IPS DF 6.9 (cell line): ENCODE measurements at regions not wholly inside any gene's neighbourhood (a gene's known extent, or its start where the extent isn't known, plus 50 kb on each side); places are given as distances from the start of the nearest gene placed in this dataset.
"Not testable (repeated sequence)": the region's sequence is repeated elsewhere in the genome, so short reads cannot be mapped to it uniquely, and the experiment has no call there.

Experiments used
- DNase-seq: peaks from one replicate; pipeline ENCODE4 v3.0.0-alpha.2; 2013; ENCODE audit warnings: low read depth, low spot score
- H3K27ac ChIP-seq: one replicate; pipeline ENCODE4 v1.5.1; 2013; ENCODE audit warnings: low read length, control low read depth
- H3K27me3 ChIP-seq: 2 replicates; pipeline ENCODE4 v1.6.1; 2013; ENCODE audit warnings: mild to moderate bottlenecking, low read length; ENCODE audit not compliant: control insufficient read depth, insufficient read depth
- H3K36me3 ChIP-seq: 2 replicates; pipeline ENCODE4 v1.6.1; 2013; ENCODE audit warnings: low read length; ENCODE audit not compliant: control insufficient read depth, insufficient read depth
- H3K4me1 ChIP-seq: 2 replicates; pipeline ENCODE4 v1.6.1; 2013; ENCODE audit warnings: low read length; ENCODE audit not compliant: control insufficient read depth, insufficient read depth
- H3K4me3 ChIP-seq: 2 replicates; pipeline ENCODE4 v1.5.1; 2013; ENCODE audit warnings: mild to moderate bottlenecking, low read length
- H3K9me3 ChIP-seq: 2 replicates; pipeline ENCODE4 v1.6.1; 2013; ENCODE audit warnings: low read length, inconsistent platforms; ENCODE audit not compliant: control insufficient read depth, insufficient read depth
- WGBS: extraction: QIAGEN DNeasy Blood & Tissue Kit; methylation state at CpG from one replicate; pipeline ENCODE4 v1.1.7; 2013; ENCODE audit warnings: mixed read lengths, missing lambda C conversion rate; ENCODE audit not compliant: insufficient read length, insufficient coverage; 5-methylcytosine and 5-hydroxymethylcytosine counted together

GRCh38 chr11:44437122-44437521 lies 127.2 kb upstream of the ALX4 start:
- Histone ChIP-seq H3K9me3 (no peaks in the 10 kb centered on the region), H3K4me3 (no peak overlapping the region), H3K27me3 (no peaks in the 10 kb centered on the region), H3K4me1 (no peaks in the 10 kb centered on the region), H3K27ac (no peak overlapping the region), H3K36me3 (no peaks in the 10 kb centered on the region)
- DNase-seq = no peak
- no CpG with 5 or more reads among the region's 1 CpG for WGBS

GRCh38 chr11:44442893-44443673 lies 122.4 kb upstream of the CD82 start:
- H3K27me3 ChIP-seq, H3K4me3 ChIP-seq, H3K27ac ChIP-seq, DNase-seq, H3K4me1 ChIP-seq, H3K9me3 ChIP-seq, H3K36me3 ChIP-seq: not testable (repeated sequence)
- no CpG with 5 or more reads among the region's 4 CpGs for WGBS

- no peak for DNase-seq
- H3K4me3 ChIP-seq = no peak overlapping the region
- no peaks in the 10 kb centered on the region for H3K27me3 ChIP-seq
- H3K27ac ChIP-seq = no peak overlapping the region
- H3K36me3 ChIP-seq = no peaks in the 10 kb centered on the region
- peaks cover 5% of the 10 kb centered on the region; the same call in 1 of the 2 replicates for H3K4me1 ChIP-seq
- H3K9me3 ChIP-seq = no peaks in the 10 kb centered on the region
- no CpG with 5 or more reads among the region's 28 CpGs for WGBS
Measured at GRCh38 chr11:44443836-44444769, 121.4 kb upstream of the CD82 start.

- Histone ChIP-seq H3K4me3 (no peak overlapping the region), H3K9me3 (no peaks in the 10 kb centered on the region), H3K36me3 (no peaks in the 10 kb centered on the region), H3K27ac (no peak overlapping the region), H3K27me3 (no peaks in the 10 kb centered on the region), H3K4me1 (peaks cover 5% of the 10 kb centered on the region; the same call in 1 of the 2 replicates)
- no peak for DNase-seq
- no CpG with 5 or more reads among the region's 3 CpGs for WGBS
Measured at GRCh38 chr11:44444770-44445321, 120.6 kb upstream of the CD82 start.

- Histone ChIP-seq H3K27me3 (no peaks in the 10 kb centered on the region), H3K36me3 (no peaks in the 10 kb centered on the region), H3K4me1 (peaks cover 5% of the 10 kb centered on the region; the same call in 1 of the 2 replicates), H3K9me3 (no peaks in the 10 kb centered on the region), H3K27ac (no peak overlapping the region), H3K4me3 (no peak overlapping the region)
- WGBS = no CpG with 5 or more reads among the region's 9 CpGs
- no peak for DNase-seq
Measured at GRCh38 chr11:44445500-44446365, 119.7 kb upstream of the CD82 start.

- H3K36me3 ChIP-seq = no peaks in the 10 kb centered on the region
- peaks cover 5% of the 10 kb centered on the region; the same call in 1 of the 2 replicates for H3K4me1 ChIP-seq
- no peaks in the 10 kb centered on the region for H3K27me3 ChIP-seq
- no peak overlapping the region for H3K4me3 ChIP-seq
- no peak overlapping the region for H3K27ac ChIP-seq
- WGBS = no CpG with 5 or more reads among the region's 7 CpGs
- DNase-seq = no peak
- H3K9me3 ChIP-seq = no peaks in the 10 kb centered on the region
Measured at GRCh38 chr11:44446366-44446762, 119.1 kb upstream of the CD82 start.

GRCh38 chr11:44446996-44447771 lies 118.3 kb upstream of the CD82 start:
- Histone ChIP-seq H3K9me3 (no peaks in the 10 kb centered on the region), H3K27me3 (no peaks in the 10 kb centered on the region), H3K36me3 (no peaks in the 10 kb centered on the region), H3K4me3 (no peak overlapping the region), H3K4me1 (peaks cover 5% of the 10 kb centered on the region; the same call in 1 of the 2 replicates), H3K27ac (no peak overlapping the region)
- DNase-seq = no peak
- WGBS = no CpG with 5 or more reads among the region's 9 CpGs

GRCh38 chr11:44450295-44450932 lies 115.0 kb upstream of the CD82 start:
- Histone ChIP-seq H3K4me3 (no peak overlapping the region), H3K27me3 (no peaks in the 10 kb centered on the region), H3K4me1 (peaks cover 5% of the 10 kb centered on the region; the same call in 1 of the 2 replicates), H3K9me3 (no peaks in the 10 kb centered on the region), H3K36me3 (no peaks in the 10 kb centered on the region), H3K27ac (no peak overlapping the region)
- no CpG with 5 or more reads among the region's 10 CpGs for WGBS
- no peak for DNase-seq

- DNase-seq = no peak
- no peak overlapping the region for H3K27ac ChIP-seq
- WGBS = no CpG with 5 or more reads among the region's 3 CpGs
- H3K27me3 ChIP-seq = no peaks in the 10 kb centered on the region
- H3K4me3 ChIP-seq = no peak overlapping the region
- H3K4me1 ChIP-seq = peaks cover under 1% of the 10 kb centered on the region; the same call in 1 of the 2 replicates
- no peaks in the 10 kb centered on the region for H3K9me3 ChIP-seq
- no peaks in the 10 kb centered on the region for H3K36me3 ChIP-seq
Measured at GRCh38 chr11:44451706-44452105, 113.8 kb upstream of the CD82 start.
